KG1 (cell line): ENCODE measurements at regions not wholly inside any gene's neighbourhood (a gene's known extent, or its start where the extent isn't known, plus 50 kb on each side); places are given as distances from the start of the nearest gene placed in this dataset.
"Not testable (repeated sequence)": the region's sequence is repeated elsewhere in the genome, so short reads cannot be mapped to it uniquely, and the experiment has no call there.

ENCODE experiments used
- DNase-seq: peaks from one replicate; lab custom pipeline; 2025; lab: John Stamatoyannopoulos, UW

DNA sequence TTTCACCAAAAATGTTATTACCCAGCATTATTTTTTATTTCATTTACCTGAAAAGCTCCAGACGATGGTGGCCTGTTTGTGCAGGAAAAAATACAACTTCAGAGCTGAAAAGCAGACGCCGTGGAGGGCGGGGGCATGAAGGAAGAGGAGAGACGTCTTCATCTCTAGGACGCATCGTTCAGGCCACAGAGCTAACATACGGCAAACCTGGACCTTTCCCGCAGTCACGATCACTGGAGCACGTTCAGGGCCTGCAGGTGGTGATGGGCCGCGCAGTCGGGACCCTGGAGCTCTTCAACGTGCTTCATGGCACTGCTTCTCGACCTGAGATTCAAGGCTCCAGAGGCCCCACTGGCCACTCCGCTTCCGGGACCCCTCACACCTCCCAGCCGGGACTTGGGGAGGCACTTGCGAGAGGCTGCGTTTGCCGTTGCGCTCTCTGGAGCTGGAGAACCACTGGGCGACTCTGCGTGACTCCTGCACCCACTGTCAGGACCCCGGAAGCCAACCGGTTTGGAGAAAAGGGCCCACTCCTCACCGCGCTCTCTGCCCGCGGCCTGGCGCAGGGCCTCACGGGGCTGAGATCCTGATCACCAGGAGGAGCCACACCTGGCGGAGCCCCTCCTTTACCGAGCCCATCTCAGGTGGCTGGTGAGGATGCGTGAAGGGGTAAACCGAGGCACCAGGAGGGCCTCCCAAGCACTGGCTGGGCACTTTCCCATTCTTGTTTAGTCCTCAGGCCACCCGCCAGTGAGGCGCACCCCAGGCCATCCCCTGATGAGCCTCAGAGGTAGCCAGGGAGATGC is 164.4 kb upstream of the AFDN start:
- no peak for DNase-seq

DNA sequence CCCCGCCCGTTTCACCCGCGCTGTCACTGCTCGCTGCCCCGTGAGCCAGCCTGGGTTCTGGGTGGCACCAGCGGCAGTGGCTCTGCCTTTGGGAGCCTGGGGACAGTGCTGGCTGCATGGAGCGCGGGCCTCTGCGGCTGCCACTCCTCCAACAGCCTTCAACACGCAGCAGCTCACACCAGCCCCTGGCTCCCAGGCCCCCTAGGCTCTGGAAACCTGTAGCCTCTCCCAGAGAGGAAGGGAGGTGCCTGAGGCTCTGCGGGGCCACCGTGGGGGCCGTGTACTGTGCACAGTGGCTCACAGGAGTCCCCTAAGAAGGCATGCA is 163.9 kb upstream of the AFDN start:
- DNase-seq, result no peak

DNA sequence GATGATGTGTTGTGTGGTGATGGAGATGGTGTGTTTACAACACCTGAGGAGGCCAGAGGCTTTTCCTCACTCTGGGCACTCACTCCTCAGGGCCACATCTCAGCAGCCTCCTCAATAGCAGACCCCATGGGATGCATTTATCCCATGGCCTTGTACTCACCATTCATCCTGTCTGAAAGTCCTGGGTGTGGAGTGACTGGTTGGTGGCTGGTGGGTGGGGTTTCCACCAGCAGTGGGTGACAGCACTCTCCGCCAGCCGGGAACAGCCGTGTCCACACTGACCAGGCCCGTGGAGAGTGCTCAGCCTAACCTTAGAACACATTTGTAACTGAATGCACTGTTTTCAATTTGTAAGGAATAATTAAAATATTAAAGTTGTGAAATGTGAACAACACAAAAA is 163.4 kb upstream of the AFDN start:
- no peak for DNase-seq

DNA sequence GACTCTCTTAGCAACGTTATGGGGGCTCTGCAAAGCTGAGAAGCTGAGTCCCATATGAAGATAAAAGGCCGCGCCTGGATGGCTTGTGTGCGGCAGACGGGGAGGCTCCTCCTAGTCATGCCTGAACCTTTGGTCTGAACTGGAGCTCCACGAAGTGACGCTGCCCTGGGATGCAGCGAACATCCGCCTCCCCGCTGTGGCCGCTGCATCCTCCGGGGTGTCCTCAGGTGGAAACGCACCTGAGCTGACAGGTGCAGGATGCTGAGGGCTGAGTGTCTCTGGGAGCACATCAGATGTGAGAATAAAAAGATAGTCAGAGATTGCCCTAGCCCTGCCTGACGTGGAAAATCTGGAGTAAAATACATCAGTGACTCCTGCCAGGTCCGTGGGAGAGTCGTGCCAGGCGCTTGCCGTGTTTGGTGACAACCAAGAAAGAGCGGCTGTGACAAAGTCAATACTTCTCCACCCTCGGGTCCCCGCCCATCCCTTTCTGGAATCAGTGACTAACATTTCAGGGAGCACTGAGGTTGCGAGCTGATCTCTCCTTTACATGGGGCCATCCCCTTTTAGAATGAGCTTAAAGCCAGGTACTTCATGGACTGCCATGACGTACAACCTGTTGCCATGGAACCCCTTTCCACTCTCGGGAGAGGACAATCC is 162.8 kb upstream of the AFDN start:
- DNase-seq, result no peak

DNA sequence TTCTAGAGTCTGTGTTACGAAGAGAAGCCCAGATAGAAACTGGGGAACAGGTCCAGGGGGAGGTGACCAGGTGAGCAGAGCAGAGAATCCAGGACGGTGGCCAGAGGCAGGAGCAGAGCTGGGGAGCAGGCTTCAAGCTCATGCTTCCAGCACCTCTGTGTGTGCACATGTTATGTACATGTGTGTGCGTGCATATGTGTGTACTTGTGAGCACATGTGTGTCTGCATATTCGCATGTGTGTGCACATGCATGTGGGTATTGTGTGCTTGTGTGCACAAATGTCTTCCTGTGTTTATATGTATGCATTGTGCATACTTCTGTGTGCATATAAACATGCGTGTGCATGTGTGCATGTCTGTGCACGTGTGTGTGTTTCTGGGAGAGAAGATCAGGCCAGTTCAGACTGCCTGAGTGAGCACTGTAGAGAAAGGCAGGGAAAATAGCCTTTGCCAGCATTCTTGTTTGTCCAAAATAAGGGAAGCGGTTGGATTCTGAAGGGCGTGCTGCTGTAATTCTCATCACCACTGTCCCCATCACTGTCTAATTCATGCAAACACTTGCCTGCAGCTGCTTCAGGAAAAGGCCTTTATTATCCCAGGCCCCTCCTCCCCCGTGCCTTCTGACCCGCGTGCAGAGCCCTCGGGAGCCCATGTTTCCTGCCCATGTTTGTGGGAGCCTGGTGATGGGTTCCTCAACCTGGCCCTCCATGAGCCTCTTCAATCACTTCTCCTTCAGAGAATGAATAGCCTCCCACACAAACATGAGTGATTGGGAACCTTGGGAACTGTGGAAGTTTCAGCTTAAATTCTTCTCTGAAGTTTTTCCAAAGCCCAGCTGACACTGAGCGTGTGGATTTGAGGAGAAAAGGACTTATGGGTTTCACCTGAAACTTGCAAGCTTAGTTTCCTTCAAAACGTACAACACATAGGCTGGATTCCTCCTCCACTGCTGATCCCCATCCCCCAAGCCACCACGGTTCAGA is 161.7 kb upstream of the AFDN start:
- DNase-seq, result no peak

DNA sequence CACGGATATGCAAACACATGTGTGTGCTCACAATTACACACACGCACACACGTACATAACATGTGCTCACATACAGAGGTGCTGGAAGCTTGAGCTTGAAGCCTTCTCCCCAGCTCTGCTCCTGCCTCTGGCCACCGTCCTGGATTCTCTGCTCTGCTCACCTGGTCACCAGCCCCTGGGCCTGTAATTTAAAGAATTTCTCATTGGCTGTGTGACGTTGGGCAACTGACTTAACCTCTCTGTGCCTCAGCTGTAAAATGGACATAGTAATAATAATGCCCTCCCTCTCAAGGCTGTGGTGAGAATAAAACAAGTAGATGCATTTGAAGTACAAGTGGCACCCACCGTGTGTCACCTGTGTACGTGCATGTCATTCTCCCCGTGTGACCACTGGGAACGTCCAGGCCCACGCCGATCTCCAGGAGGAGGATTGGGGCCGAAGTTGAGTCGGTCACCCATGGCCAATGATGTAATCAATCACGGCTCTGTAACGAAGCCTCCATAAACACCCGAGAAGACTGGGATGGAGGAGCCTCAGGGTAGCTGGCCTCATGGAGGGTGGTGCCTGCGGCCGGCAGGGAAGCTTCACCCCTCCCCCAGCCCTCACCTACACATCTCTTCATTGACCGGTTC is 160.9 kb upstream of the AFDN start:
- DNase-seq, result no peak

DNA sequence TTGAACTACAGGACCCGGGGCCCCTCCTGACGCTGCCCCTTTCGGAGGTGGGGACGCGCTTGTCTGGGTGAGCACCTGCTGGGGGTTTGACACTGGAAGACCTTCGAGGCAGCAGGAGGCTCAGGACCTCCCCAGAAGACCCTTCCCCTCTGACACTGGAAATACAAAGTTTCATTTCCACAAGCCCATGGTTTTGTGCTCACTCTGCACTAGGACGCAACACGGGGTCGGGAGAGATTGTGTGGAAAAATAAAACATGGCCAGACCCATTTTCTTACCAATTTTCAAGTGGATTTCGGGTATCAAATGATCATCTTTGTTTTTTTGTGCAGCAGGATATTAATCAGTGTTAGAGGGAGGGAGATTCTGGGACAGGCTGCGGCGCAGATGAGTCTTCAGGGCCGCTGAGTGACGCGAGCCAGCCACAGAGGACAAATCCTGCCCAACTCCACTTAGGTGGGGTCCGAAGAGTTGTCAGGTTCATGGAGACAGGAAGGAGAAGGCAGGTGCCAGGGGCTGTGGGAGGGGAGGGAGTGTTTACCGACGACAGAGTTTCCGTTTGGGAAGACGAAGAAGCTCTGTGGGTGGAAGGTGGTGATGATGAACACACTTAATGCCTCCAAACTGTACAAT is 160.0 kb upstream of the AFDN start:
- DNase-seq, result no peak

DNA sequence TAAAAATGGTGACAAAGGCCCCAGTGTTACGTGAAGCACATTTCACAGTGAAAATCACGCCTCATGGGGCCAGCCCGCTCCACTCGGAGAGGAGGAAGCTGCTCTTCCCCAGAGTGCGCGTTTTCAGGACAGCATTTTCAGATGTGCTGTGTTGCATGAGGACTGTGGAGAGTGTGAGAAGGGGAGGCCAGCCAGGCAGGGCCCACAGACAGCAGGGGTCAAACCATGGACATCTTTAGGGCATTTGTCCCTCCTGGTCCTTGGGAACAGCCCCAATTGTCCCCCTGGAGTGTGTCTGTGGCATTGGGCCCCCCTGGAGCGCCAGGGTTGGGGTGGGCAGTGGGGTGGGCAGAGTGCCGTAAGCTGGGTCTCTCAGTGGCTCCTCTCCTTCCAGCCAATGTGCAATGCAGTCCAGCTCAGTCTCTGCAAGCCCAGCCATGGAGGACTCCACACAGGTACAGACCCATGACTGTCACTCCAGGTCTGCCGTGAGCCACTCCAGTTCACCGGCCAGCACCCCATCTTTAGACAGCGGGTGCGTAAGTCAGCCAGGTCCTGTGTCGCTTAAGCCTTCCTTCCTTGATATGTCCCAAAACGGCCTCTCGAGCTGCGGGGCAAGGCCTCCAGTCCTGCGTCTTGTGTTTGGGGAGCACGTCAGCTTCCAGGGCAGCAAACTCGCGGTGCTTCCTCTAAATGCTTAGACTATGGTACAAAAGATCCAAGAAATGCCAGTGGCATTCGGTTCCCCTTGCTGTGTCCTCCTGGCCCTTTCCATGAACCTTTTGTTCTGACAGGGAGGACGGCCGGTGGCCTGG is 159.3 kb upstream of the AFDN start:
- no peak for DNase-seq

DNA sequence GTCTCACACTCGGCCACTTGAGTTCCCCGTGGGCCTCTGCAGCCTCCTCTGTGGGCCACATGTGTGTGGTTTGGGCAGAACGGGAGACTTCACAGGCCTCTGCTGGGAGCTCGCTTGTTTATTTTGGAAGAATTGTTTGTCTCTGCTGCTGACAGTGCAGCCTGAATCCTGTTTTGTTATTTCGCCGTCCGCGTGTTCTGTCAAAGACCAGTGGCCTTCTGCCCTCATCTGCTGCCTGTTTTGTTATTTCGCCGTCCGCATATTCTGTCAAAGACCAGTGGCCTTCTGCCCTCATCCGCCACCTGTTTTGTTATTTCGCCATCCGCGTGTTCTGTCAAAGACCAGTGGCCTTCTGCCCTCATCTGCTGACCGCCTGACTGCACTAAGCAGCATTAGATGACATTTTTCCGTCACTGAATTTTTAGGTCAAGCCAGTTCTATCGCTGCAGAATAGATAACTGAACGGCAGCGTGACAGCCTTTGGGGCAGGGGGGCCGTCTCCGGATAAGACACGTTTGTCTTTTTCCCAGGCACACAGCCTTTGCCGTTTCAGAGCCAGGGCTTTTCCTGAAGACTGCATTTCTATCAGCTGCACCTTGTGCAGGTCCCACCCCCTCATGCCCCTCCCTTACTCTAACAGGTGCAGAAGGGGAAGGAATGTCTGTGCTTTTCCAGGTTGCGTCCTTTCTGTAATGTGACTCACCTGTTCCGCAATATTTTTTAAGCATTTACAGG is 158.5 kb upstream of the AFDN start:
- DNase-seq, result no peak

DNA sequence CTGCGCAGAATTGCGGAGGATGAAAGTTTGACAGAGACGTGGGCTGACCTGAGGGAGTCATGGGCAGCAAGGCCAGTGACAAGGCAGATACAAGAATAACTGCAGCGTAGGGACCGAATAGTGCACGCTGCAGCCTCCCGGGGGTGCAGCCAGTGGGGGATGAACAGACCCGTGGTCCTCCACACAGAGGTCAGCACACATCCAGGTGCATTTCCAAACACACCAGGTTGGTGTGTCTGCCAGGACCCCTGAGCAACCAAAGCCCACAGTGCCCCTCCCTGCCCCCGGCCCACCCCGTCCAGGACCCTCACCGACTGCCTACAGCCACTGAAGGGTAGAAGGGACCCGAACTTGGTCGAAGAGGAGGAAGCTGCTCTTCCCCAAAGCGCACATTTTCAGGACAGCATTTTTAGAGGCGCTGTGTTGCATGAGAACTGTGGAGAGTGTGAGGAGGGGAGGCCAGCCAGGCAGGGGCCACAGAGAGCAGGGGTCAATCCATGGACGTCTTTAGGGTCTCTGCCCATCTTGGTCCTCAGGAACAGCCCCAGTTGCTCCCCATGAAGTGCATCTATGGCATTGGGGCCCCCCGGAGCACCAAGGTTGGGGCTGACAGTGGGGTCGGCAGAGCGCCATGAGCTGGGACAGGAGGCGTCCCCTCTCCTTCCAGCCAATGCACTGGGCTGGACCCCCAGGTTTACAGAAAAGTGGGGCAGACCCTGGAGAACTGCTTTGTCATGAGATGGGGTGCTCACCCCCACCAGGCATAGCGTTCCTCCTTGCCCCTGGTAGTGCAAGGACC is 157.8 kb upstream of the AFDN start:
- no peak for DNase-seq

DNA sequence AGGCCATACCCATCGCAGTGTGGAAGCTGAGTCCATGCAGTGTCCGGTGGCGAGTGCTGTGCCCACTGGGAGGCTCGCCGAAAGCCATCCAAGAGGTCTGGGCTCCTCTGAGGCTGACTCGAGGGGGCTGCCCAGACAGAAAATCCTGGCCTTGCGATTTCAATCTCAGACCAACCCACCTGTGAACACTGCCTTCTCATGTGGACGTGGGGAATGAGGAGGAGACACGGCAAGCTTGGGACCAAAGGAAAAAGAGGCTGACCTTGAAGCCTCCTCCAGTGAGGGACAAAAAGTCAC is 157.2 kb upstream of the AFDN start:
- DNase-seq, result no peak

DNA sequence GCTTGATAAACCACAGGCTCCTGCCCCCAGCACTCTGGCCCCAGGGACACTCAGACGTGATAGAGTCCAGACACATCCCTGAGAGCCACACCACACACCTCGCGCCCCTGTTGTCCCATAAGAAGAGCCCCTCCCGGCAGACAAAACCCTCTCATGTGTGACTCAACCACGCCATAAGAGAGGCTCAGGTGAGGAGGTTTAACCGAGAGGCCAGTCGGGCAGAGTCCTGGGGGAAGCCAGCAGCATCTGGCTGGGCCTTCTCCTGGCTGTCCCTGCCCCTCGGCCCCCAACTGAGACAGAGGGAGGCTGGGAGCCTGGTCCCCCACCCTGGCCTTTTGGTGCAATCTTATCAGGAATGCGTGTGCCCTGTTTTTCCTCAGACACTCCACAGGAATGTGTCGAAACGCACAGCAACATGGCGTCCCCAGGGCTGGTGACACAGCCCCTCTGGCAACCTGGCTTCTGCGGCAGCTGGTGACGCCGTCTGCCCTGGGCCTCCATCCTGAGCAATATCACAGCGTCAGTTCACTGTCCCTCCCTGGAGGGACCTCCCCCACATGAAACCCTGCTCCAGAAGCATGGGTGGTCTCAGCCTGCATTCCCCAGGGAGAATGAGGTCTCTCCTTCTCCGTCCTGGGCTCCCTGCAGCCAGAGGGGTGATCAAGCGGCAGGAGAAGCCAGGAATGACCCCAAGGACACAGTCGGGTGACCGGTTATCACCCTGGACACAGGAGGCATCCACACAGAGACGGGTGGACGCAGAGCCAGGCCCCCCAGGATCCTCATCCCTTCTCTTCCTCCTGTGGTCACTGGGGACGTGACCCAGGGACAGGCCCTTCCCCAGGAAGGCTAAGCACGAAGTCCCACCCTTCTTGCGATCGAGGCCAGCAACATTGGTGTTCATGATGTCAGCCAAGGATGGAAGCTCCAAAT is 156.6 kb upstream of the AFDN start:
- no peak for DNase-seq

DNA sequence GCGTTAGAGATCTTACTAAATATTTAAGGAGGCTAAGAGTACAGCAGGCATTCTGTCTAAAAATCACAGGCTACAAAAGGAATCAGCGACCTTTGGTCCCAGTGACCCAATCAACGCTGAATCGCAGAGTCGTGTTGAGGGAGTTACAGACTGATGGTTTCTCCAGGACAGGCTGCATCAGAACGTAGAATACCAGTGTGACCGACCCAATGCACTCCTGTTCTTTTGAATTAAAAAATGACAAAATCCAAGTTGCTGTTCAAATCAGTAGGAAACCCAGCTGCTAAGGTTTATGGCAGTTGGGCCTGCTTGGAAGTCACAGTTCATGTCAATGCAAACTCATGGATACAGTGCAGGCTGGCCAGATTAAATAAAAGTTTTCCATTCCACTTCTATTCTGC is 155.8 kb upstream of the AFDN start:
- no peak for DNase-seq

DNA sequence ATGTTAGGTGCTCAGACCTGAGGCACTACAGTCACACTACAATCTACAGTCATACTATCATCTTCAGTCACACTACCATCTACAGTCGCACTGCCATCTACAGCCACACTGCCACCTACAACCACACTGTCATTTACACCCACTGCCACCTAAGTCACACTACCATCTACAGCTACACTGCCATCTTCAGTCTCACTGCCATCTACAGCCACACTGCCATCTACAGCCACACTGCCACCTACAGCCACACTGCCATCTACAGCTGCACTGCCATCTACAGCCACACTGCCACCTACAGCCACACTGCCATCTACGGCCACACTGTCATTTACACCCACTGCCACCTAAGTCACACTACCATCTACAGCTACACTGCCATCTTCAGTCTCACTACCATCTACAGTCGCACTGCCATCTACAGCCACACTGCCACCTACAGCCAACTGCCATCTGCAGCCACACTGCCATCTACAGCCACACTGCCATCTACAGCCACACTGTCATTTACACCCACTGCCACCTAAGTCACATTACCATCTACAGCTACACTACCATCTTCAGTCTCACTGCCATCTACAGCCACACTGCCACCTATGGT is 155.2 kb upstream of the AFDN start:
- not testable (repeated sequence) for DNase-seq

DNA sequence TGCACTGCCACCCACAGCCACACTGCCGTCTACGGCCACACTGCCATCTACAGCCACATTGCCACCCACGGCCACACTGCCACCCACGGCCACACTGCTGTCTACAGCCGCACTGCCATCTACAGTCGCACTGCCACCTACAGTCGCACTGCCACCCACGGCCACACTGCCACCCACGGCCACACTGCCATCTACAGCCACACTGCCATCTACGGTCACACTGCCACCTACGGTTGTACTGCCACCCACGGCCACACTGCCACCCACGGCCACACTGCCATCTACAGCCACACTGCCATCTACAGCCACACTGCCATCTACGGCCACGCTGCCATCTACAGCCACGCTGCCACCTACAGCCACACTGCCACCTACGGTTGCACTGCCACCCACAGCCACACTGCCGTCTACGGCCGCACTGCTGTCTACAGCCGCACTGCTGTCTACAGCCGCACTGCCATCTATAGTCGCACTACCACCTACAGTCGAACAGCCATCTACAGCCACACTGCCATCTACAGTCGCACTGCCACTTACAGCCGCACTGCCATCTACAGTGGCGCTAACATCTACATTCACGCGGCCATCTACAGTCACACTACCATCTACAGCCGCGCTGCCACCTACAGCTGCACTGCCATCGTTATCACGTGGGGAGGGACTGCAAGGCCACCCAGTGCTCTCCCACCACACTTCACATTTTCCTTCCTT is 154.6 kb upstream of the AFDN start:
- DNase-seq, result no peak

DNA sequence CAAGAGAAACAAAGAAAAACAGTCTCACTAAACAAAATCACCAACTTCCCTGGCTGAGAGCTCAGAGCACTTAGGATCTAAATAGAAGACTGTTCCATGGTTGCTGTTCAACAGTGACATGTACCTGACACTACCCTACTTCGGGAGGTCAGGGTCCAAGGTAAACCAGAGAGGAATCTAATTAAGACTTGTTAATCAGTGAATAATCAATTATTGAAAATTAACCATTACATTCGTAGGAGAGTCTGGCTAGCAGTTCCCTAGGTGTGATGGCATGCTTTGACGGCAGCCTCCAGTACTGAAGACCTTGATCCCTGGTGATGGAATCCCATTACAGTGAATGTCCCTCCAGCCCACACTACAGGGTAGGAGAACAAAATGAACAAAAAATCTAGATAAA is 154.0 kb upstream of the AFDN start:
- DNase-seq, result no peak

DNA sequence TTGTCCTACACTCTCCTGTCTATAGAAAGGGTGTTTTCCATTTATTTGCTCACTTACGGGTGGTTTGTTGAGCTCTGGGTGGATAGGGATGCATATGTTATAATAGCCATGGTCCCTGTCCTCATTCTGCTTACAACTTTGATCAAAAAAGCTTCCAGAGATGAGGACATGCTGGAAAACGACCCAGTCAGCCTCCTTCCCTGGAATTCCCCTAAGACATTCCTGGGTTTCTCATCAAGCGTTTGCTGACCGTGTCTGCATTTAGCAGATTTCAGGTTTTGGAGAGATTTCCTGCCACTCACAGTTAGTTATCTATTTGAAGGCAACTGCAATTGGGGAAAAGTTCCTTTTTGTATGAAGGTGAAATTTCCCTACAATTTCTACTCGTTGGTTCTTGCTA is 152.8 kb upstream of the AFDN start:
- no peak for DNase-seq
